ENCODE measurements at regions not wholly inside any gene's neighbourhood (a gene's known extent, or its start where the extent isn't known, plus 50 kb on each side); places are given as distances from the start of the nearest gene placed in this dataset.

- Histone ChIP-seq H3K4me1 (no peaks in the 10 kb centered on the region), H3K4me3 (no peak overlapping the region), H3K36me3 (no peaks in the 10 kb centered on the region), H3K27me3 (no peaks in the 10 kb centered on the region), H3K9me3 (no peaks in the 10 kb centered on the region), H3K27ac (no peak overlapping the region)
- FAIRE-seq (no peak), ATAC-seq (no peak), DNase-seq (no peak)
- no peak for TF ChIP-seq CTCF (IDR thresholded peaks at IDR 0.05)
- WGBS, 2 donors = 91 to 95% methylated on average over 4 of the region's 4 CpGs
- intact Hi-C loops (cut with DNase I) = no loop called here
These were observed 54.8 kb upstream of the TCF7L2 start for GRCh38 chr10:112895292-112895691.

GRCh38 chr10:112896273-112896672 is 53.8 kb upstream of the TCF7L2 start:
- no peaks in the 10 kb centered on the region for H3K27me3 ChIP-seq
- no peaks in the 10 kb centered on the region for H3K36me3 ChIP-seq
- no peak overlapping the region for H3K27ac ChIP-seq
- 79 to 82% methylated on average over 3 of the region's 3 CpGs for WGBS, 2 donors
- FAIRE-seq = no peak
- H3K9me3 ChIP-seq = no peaks in the 10 kb centered on the region
- intact Hi-C loops (cut with DNase I) = no loop called here
- no peak overlapping the region for H3K4me3 ChIP-seq
- no peak for DNase-seq
- TF ChIP-seq CTCF (IDR thresholded peaks at IDR 0.05) = no peak
- no peaks in the 10 kb centered on the region for H3K4me1 ChIP-seq
- no peak for ATAC-seq

GRCh38 chr10:112896722-112897121 is 53.3 kb upstream of the TCF7L2 start:
- FAIRE-seq (no peak), ATAC-seq (no peak), DNase-seq (no peak)
- intact Hi-C loops (cut with DNase I) = no loop called here
- Histone ChIP-seq H3K27ac (no peak overlapping the region), H3K9me3 (no peaks in the 10 kb centered on the region), H3K27me3 (no peaks in the 10 kb centered on the region), H3K36me3 (no peaks in the 10 kb centered on the region), H3K4me1 (no peaks in the 10 kb centered on the region), H3K4me3 (no peak overlapping the region)
- TF ChIP-seq CTCF (IDR thresholded peaks at IDR 0.05) = no peak
- WGBS, 2 donors = 71 to 75% methylated on average over 5 of the region's 5 CpGs

GRCh38 chr10:112898540-112899390 is 51.3 kb upstream of the TCF7L2 start:
- Histone ChIP-seq H3K27ac (peak overlapping the region in 2 of 4 donors; percentile 54 to 66), H3K9me3 (no peaks in the 10 kb centered on the region), H3K27me3 (no peaks in the 10 kb centered on the region), H3K4me1 (no peaks in the 10 kb centered on the region), H3K36me3 (no peaks in the 10 kb centered on the region), H3K4me3 (peak overlapping the region in 2 of 4 donors; percentile 14 to 18)
- peak; percentile 25 to 56 (median 38) for DNase-seq
- WGBS, 2 donors = 24 to 28% methylated on average over 24 of the region's 24 CpGs
- intact Hi-C loops (cut with DNase I) = no loop called here
- no peak for FAIRE-seq
- no peak for TF ChIP-seq CTCF (IDR thresholded peaks at IDR 0.05)
- peak; percentile 63 to 82 (median 77) for ATAC-seq
